SK-N-SH treated with all-trans-retinoic acid at 6 μM for 48 hours (cell line): ENCODE measurements at regions not wholly inside any gene's neighbourhood (a gene's known extent, or its start where the extent isn't known, plus 50 kb on each side); places are given as distances from the start of the nearest gene placed in this dataset.
"Not testable (repeated sequence)": the region's sequence is repeated elsewhere in the genome, so short reads cannot be mapped to it uniquely, and the experiment has no call there.

Source experiments
- ATAC-seq: fragments of 200-7000 bp; cut with Tn5 transposase; 3 replicates; pipeline ENCODE4 v1.9.1; 2020; ENCODE audit warnings: mild to moderate bottlenecking, moderate library complexity
- ARNTL ChIP-seq: fragments of 450-650 bp; formaldehyde crosslinking; IDR thresholded peaks from 2 replicates; pipeline ENCODE4 v1.5.0; 2020; ENCODE audit warnings: low read depth, mild to moderate bottlenecking, moderate library complexity, borderline replicate concordance
- CSDC2 ChIP-seq: fragments of 250-450 bp; sonication (Bioruptor Pico); IDR thresholded peaks from 2 replicates; pipeline ENCODE4 v1.5.0; 2020; ENCODE audit warnings: mild to moderate bottlenecking, moderate library complexity
- ESRRG ChIP-seq: fragments of 250-450 bp; sonication (Bioruptor Pico); IDR thresholded peaks from 2 replicates; pipeline ENCODE4 v1.6.1; 2021; ENCODE audit warnings: mild to moderate bottlenecking
- ISL1 ChIP-seq: fragments of 250-450 bp; sonication (Bioruptor Pico); IDR thresholded peaks from 2 replicates; pipeline ENCODE4 v2.1.2; 2022; ENCODE audit warnings: mild to moderate bottlenecking, moderate library complexity
- OSR1 ChIP-seq: fragments of 250-450 bp; sonication (Bioruptor Pico); IDR thresholded peaks from 2 replicates; pipeline ENCODE4 v1.8.0; 2022; ENCODE audit warnings: moderate library complexity, mild to moderate bottlenecking, inconsistent platforms
- PPARA ChIP-seq: fragments of 250-450 bp; sonication (Bioruptor Pico); IDR thresholded peaks from 2 replicates; pipeline ENCODE4 v1.5.0; 2020; ENCODE audit warnings: mild to moderate bottlenecking, borderline replicate concordance
- RARB ChIP-seq: fragments of 250-450 bp; sonication (Bioruptor Pico); IDR thresholded peaks from 2 replicates; pipeline ENCODE4 v1.8.0; 2021; ENCODE audit warnings: mild to moderate bottlenecking, moderate library complexity
- SNAI2 ChIP-seq: fragments of 250-450 bp; sonication (Bioruptor Pico); IDR thresholded peaks from 2 replicates; pipeline ENCODE4 v1.5.0; 2020; ENCODE audit warnings: mild to moderate bottlenecking, moderate library complexity
- TOX ChIP-seq: fragments of 250-450 bp; sonication (Bioruptor Pico); IDR thresholded peaks from 2 replicates; pipeline ENCODE4 v1.8.0; 2021; ENCODE audit warnings: mild to moderate bottlenecking, moderate library complexity, borderline replicate concordance
- ZC3H10 ChIP-seq: fragments of 250-450 bp; sonication (Bioruptor Pico); IDR thresholded peaks from 2 replicates; pipeline ENCODE4 v1.5.1; 2021; ENCODE audit warnings: mild to moderate bottlenecking, moderate library complexity
- ZFP3 ChIP-seq: fragments of 250-450 bp; sonication (Bioruptor Pico); IDR thresholded peaks from 2 replicates; pipeline ENCODE4 v1.5.0; 2020; ENCODE audit warnings: mild to moderate bottlenecking, moderate library complexity
- ZFP30 ChIP-seq: fragments of 450-650 bp; formaldehyde crosslinking; IDR thresholded peaks from 2 replicates; pipeline ENCODE4 v1.5.0; 2022; ENCODE audit warnings: mild to moderate bottlenecking, moderate library complexity
- ZNF565 ChIP-seq: fragments of 450-650 bp; formaldehyde crosslinking; conservative IDR thresholded peaks from 2 replicates; pipeline ENCODE4 v1.5.0; 2020; ENCODE audit warnings: low read depth, mild to moderate bottlenecking, moderate library complexity
- ZNF70 ChIP-seq: fragments of 450-650 bp; formaldehyde crosslinking; IDR thresholded peaks from 2 replicates; pipeline ENCODE4 v1.5.0; 2020; ENCODE audit warnings: mild to moderate bottlenecking, moderate library complexity
- ZNF8 ChIP-seq: fragments of 450-650 bp; formaldehyde crosslinking; IDR thresholded peaks from 2 replicates; pipeline ENCODE4 v1.5.0; 2020; ENCODE audit warnings: mild to moderate bottlenecking, moderate library complexity
- TF ChIP-seq, protein P1 (sequence below): fragments of 250-450 bp; sonication (Bioruptor Pico); IDR thresholded peaks from 2 replicates; pipeline ENCODE4 v1.8.0; 2020; ENCODE audit warnings: mild to moderate bottlenecking, moderate library complexity, borderline replicate concordance
- TF ChIP-seq, protein P2 (sequence below): fragments of 250-450 bp; sonication (Bioruptor Pico); IDR thresholded peaks from 2 replicates; pipeline ENCODE4 v1.5.1; 2021; ENCODE audit warnings: mild to moderate bottlenecking, moderate library complexity
- TF ChIP-seq, protein P3 (sequence below): fragments of 250-450 bp; sonication (Bioruptor Pico); IDR thresholded peaks from 2 replicates; pipeline ENCODE4 v1.8.0; 2021; ENCODE audit warnings: low read depth, mild to moderate bottlenecking, moderate library complexity, borderline replicate concordance
- TF ChIP-seq, protein P4 (sequence below): fragments of 250-450 bp; sonication (Bioruptor Pico); IDR thresholded peaks from 2 replicates; pipeline ENCODE4 v1.5.1; 2020; ENCODE audit warnings: low read depth, mild to moderate bottlenecking, moderate library complexity
- TF ChIP-seq, protein P5 (sequence below): fragments of 250-450 bp; sonication (Bioruptor Pico); IDR thresholded peaks from 2 replicates; pipeline ENCODE4 v1.5.0; 2020; ENCODE audit warnings: mild to moderate bottlenecking, moderate library complexity

DNA sequence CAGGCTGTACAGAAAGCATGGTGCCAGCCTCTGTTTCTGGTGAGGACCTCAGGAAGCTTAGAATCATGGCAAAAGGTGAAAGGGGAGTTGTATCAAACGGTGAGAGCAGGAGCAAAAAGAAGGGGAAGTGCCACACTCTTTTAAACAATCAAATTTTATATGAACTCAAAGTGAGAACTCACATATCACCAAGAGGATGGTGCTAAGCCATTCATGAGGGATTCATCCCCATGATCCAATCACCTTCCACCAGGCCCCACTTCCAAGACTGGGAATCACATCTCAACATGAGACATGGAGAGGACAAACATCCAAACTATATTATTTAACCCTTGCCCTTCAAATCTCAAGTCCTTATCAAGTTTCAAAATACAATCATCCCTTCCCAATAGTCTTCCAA lies 836.7 kb downstream of the SLITRK5 start:
- TF ChIP-seq ZFP30 (no peak), ZC3H10 (CRISPR knock-in tag) (no peak), PPARA (CRISPR knock-in tag) (no peak), ZFP3 (CRISPR knock-in tag) (no peak)
- TF ChIP-seq, protein P1, sequence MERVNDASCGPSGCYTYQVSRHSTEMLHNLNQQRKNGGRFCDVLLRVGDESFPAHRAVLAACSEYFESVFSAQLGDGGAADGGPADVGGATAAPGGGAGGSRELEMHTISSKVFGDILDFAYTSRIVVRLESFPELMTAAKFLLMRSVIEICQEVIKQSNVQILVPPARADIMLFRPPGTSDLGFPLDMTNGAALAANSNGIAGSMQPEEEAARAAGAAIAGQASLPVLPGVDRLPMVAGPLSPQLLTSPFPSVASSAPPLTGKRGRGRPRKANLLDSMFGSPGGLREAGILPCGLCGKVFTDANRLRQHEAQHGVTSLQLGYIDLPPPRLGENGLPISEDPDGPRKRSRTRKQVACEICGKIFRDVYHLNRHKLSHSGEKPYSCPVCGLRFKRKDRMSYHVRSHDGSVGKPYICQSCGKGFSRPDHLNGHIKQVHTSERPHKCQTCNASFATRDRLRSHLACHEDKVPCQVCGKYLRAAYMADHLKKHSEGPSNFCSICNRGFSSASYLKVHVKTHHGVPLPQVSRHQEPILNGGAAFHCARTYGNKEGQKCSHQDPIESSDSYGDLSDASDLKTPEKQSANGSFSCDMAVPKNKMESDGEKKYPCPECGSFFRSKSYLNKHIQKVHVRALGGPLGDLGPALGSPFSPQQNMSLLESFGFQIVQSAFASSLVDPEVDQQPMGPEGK: no peak
- ATAC-seq: no peak

DNA sequence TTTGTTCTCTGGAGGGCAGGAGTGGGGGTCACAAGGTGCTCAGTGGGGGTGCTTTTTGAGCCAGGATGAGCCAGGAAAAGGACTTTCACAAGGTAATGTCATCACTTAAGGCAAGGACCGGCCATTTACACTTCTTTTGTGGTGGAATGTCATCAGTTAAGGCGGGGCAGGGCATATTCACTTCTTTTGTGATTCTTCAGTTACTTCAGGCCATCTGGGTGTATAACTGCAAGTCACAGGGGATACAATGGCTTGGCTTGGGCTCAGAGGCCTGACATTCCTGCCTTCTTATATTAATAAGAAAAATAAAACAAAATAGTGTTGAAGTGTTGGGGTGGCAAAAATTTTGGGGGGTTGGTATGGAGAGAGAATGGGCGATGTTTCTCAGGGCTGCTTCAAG lies 841.8 kb downstream of the SLITRK5 start:
- ATAC-seq: not testable (repeated sequence)

DNA sequence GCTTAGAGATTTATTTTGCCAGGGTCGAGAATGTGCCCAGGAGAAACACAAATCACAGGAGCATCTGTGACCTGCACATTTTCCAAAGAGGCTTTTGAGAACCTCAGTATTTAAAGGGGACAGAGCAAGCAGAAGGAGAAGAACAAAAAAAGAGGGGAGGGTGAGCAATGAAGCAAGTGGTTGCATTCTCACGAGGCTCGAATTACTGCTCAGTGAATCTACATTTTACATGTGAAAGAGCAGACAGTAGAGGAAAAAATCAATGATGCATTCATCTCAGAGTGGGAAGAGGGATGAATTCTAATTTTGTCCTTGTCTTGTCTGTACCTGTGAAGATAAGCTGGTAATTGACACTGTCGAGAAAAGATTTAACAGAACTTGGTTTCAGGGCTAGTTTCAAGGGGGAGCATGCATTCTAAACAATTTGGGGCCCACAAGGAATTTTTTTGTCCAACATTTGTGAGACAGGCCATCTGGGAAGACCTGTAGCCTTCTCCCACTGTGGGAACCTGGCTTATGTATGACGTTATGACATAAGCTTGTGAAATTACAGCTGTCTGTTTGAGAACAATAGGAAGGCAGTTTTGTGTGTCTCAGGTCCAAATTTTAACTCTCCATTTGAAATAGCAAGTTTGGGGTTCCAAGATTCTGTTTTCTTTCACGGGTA lies 855.1 kb downstream of the SLITRK5 start:
- ATAC-seq: no peak
- TF ChIP-seq CSDC2 (CRISPR knock-in tag) (no peak), ZC3H10 (CRISPR knock-in tag) (no peak), ISL1 (CRISPR knock-in tag) (no peak), TOX (CRISPR knock-in tag) (no peak), PPARA (CRISPR knock-in tag) (no peak), ZNF70 (no peak), ARNTL (CRISPR knock-in tag) (no peak), ZFP30 (no peak), ZNF8 (CRISPR knock-in tag) (no peak), ESRRG (no peak)
- TF ChIP-seq, protein P2, sequence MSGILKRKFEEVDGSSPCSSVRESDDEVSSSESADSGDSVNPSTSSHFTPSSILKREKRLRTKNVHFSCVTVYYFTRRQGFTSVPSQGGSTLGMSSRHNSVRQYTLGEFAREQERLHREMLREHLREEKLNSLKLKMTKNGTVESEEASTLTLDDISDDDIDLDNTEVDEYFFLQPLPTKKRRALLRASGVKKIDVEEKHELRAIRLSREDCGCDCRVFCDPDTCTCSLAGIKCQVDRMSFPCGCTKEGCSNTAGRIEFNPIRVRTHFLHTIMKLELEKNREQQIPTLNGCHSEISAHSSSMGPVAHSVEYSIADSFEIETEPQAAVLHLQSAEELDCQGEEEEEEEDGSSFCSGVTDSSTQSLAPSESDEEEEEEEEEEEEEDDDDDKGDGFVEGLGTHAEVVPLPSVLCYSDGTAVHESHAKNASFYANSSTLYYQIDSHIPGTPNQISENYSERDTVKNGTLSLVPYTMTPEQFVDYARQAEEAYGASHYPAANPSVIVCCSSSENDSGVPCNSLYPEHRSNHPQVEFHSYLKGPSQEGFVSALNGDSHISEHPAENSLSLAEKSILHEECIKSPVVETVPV (CRISPR knock-in tag): no peak
- TF ChIP-seq, protein P3, sequence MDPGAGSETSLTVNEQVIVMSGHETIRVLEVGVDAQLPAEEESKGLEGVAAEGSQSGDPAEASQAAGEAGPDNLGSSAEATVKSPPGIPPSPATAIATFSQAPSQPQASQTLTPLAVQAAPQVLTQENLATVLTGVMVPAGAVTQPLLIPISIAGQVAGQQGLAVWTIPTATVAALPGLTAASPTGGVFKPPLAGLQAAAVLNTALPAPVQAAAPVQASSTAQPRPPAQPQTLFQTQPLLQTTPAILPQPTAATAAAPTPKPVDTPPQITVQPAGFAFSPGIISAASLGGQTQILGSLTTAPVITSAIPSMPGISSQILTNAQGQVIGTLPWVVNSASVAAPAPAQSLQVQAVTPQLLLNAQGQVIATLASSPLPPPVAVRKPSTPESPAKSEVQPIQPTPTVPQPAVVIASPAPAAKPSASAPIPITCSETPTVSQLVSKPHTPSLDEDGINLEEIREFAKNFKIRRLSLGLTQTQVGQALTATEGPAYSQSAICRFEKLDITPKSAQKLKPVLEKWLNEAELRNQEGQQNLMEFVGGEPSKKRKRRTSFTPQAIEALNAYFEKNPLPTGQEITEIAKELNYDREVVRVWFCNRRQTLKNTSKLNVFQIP (CRISPR knock-in tag): no peak
- TF ChIP-seq, all 23 proteins: peak for 0

DNA sequence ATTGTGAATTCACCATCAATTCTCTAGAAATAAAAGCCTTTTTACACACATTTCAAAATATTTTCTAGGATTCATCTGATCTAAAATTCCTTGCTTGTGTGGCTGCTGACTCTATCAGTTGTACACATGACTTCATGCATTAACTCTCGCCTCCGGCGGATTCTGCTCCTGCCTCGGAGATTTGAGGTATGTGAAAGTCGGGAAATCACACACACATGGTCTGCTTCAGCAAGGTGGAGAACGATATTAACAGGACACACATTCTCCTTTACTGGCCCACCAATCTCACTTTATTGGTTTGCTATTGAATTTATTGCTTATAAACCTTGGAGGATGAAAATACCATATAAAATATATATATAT lies 855.7 kb downstream of the SLITRK5 start:
- no peak for ATAC-seq
- no peak for TF ChIP-seq ZNF565 (CRISPR knock-in tag)
- TF ChIP-seq, protein P3 (CRISPR knock-in tag): no peak
- TF ChIP-seq CSDC2 (CRISPR knock-in tag): no peak
- no peak for TF ChIP-seq OSR1 (CRISPR knock-in tag)
- no peak for TF ChIP-seq SNAI2
- TF ChIP-seq ARNTL (CRISPR knock-in tag): no peak
- TF ChIP-seq, protein P4, sequence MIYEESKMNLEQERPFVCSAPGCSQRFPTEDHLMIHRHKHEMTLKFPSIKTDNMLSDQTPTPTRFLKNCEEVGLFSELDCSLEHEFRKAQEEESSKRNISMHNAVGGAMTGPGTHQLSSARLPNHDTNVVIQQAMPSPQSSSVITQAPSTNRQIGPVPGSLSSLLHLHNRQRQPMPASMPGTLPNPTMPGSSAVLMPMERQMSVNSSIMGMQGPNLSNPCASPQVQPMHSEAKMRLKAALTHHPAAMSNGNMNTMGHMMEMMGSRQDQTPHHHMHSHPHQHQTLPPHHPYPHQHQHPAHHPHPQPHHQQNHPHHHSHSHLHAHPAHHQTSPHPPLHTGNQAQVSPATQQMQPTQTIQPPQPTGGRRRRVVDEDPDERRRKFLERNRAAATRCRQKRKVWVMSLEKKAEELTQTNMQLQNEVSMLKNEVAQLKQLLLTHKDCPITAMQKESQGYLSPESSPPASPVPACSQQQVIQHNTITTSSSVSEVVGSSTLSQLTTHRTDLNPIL: no peak
- no peak for TF ChIP-seq ZC3H10 (CRISPR knock-in tag)
- TF ChIP-seq ZNF70: no peak
- TF ChIP-seq ZFP3 (CRISPR knock-in tag): no peak
- TF ChIP-seq RARB (CRISPR knock-in tag): no peak
- TF ChIP-seq, protein P2 (CRISPR knock-in tag): no peak
- TF ChIP-seq, protein P1: no peak
- no peak for TF ChIP-seq TOX (CRISPR knock-in tag)
- TF ChIP-seq, protein P5, sequence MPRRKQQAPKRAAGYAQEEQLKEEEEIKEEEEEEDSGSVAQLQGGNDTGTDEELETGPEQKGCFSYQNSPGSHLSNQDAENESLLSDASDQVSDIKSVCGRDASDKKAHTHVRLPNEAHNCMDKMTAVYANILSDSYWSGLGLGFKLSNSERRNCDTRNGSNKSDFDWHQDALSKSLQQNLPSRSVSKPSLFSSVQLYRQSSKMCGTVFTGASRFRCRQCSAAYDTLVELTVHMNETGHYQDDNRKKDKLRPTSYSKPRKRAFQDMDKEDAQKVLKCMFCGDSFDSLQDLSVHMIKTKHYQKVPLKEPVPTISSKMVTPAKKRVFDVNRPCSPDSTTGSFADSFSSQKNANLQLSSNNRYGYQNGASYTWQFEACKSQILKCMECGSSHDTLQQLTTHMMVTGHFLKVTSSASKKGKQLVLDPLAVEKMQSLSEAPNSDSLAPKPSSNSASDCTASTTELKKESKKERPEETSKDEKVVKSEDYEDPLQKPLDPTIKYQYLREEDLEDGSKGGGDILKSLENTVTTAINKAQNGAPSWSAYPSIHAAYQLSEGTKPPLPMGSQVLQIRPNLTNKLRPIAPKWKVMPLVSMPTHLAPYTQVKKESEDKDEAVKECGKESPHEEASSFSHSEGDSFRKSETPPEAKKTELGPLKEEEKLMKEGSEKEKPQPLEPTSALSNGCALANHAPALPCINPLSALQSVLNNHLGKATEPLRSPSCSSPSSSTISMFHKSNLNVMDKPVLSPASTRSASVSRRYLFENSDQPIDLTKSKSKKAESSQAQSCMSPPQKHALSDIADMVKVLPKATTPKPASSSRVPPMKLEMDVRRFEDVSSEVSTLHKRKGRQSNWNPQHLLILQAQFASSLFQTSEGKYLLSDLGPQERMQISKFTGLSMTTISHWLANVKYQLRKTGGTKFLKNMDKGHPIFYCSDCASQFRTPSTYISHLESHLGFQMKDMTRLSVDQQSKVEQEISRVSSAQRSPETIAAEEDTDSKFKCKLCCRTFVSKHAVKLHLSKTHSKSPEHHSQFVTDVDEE: no peak
- TF ChIP-seq ISL1 (CRISPR knock-in tag): no peak
- TF ChIP-seq, all 23 proteins: peak for 0
